Central memory CD8-positive, alpha-beta T cell (primary cell): ENCODE measurements at regions not wholly inside any gene's neighbourhood (a gene's known extent, or its start where the extent isn't known, plus 50 kb on each side); places are given as distances from the start of the nearest gene placed in this dataset.

Source experiments
- ATAC-seq: fragments of 150-1000 bp; cut with Tn5 transposase; replicated peaks from 2 replicates; pipeline ENCODE4 v1.10.0; 2022; ENCODE audit warnings: mild to moderate bottlenecking, moderate FRiP score, moderate number of reproducible peaks; ENCODE audit not compliant: poor library complexity, severe bottlenecking; ENCODE audit errors: extremely low read depth
- DNase-seq, 2 donors: peaks; one replicate each; pipeline ENCODE4 v3.0.0; 2021; ENCODE audit warnings: low spot score in 2 of 2
- H3K27ac Mint-ChIP-seq: one replicate; pipeline ENCODE4 v1.8.0; 2022; ENCODE audit warnings: low read depth, mild to moderate bottlenecking, moderate library complexity, mixed read lengths
- H3K27me3 Mint-ChIP-seq: one replicate; pipeline ENCODE4 v1.8.0; 2022; ENCODE audit warnings: mixed read lengths
- H3K36me3 Mint-ChIP-seq: one replicate; pipeline ENCODE4 v1.8.0; 2022; ENCODE audit warnings: mild to moderate bottlenecking, moderate library complexity, mixed read lengths; ENCODE audit not compliant: insufficient read depth
- H3K4me1 Mint-ChIP-seq: one replicate; pipeline ENCODE4 v1.8.0; 2022; ENCODE audit warnings: mixed read lengths
- H3K4me3 Mint-ChIP-seq: one replicate; pipeline ENCODE4 v1.8.0; 2022; ENCODE audit warnings: mild to moderate bottlenecking, moderate library complexity, mixed read lengths
- H3K9me3 Mint-ChIP-seq: one replicate; pipeline ENCODE4 v1.8.0; 2022; ENCODE audit warnings: mixed read lengths

DNA sequence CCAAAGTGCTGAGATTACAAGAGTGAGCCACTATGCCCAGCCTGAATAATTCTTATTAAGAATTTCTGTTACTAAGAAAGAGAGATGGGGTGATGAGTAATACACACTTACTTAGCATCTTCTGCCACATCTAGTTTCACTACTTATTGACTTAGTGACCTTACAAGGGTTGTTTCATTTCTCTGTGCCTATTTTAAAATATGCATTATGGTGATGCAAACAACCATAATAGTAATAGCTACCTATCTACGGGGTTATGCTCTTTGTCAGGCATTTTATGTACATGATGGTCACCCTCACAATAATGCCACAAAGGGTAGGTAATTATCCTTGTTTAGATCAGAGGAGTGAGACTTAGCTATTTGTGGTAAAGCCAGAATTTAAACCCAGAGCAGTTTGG lies 499.0 kb upstream of the SGCD start:
- Mint-ChIP-seq H3K36me3 (peaks cover 2% of the 10 kb centered on the region), H3K9me3 (peaks cover 7% of the 10 kb centered on the region), H3K27me3 (no peaks in the 10 kb centered on the region), H3K27ac (no peak overlapping the region), H3K4me3 (no peak overlapping the region), H3K4me1 (peaks cover 5% of the 10 kb centered on the region)
- no peak for ATAC-seq
- no peak for DNase-seq

GRCh38 chr5:155831491-155831890 lies 495.5 kb upstream of the SGCD start:
- no peak for ATAC-seq
- H3K9me3 Mint-ChIP-seq, result peaks cover 4% of the 10 kb centered on the region
- no peak overlapping the region for H3K27ac Mint-ChIP-seq
- DNase-seq, result no peak
- no peaks in the 10 kb centered on the region for H3K36me3 Mint-ChIP-seq
- H3K4me1 Mint-ChIP-seq, result peaks cover 25% of the 10 kb centered on the region
- no peaks in the 10 kb centered on the region for H3K27me3 Mint-ChIP-seq
- H3K4me3 Mint-ChIP-seq, result no peak overlapping the region

GRCh38 chr5:155833287-155833686 lies 493.7 kb upstream of the SGCD start:
- no peaks in the 10 kb centered on the region for H3K36me3 Mint-ChIP-seq
- H3K9me3 Mint-ChIP-seq, result no peaks in the 10 kb centered on the region

GRCh38 chr5:155834271-155834975 lies 492.5 kb upstream of the SGCD start:
- Mint-ChIP-seq H3K4me3 (peak overlapping the region; percentile 15), H3K36me3 (no peaks in the 10 kb centered on the region), H3K4me1 (peaks cover 25% of the 10 kb centered on the region), H3K27me3 (no peaks in the 10 kb centered on the region), H3K27ac (peak overlapping the region; percentile 59), H3K9me3 (no peaks in the 10 kb centered on the region)
- ATAC-seq (peak; percentile 71), DNase-seq (no peak)

More at GRCh38 chr5:155833287-155833686, 493.7 kb upstream of the SGCD start:
- H3K27me3 Mint-ChIP-seq, result no peaks in the 10 kb centered on the region
- H3K4me3 Mint-ChIP-seq, result no peak overlapping the region
- H3K4me1 Mint-ChIP-seq, result peaks cover 25% of the 10 kb centered on the region
- H3K27ac Mint-ChIP-seq, result no peak overlapping the region
- no peak for DNase-seq
- no peak for ATAC-seq

DNA sequence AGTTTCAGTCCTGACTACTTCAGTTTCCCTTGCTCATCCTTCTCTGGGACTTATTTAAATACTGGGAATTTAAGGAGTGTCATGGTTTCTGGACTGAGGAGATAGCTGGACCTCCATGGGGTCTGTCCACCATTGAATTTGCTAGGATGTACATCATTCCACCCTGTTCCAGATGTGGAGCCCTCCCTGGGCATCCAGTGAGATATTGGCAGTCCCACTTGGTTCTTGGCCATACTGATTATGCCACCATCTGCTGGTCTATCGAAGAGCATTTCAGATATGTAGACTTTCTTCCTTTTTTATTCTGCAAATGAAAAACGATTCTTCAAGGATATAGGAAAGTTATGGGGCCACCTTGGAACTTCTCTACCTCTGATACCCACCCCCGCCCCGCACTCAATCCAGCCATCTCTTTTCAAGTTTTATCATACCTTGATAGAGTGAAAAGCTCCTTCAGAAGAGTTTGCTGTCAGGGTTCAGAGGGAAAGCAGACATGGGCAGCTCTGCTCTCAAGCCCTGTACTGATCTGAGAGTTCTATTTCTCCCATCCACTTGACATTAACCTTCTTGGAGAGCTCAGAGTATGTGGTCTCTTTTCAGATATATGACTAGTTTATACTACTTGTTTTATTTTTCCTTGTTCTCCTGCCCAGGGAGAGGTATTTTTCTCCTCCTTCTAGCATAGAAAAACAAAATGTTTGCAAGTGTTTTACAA lies 490.7 kb upstream of the SGCD start:
- Mint-ChIP-seq H3K9me3 (no peaks in the 10 kb centered on the region), H3K36me3 (no peaks in the 10 kb centered on the region), H3K4me3 (peak overlapping the region; percentile 12), H3K27me3 (no peaks in the 10 kb centered on the region), H3K27ac (peak overlapping the region; percentile 59), H3K4me1 (peaks cover 22% of the 10 kb centered on the region)
- ATAC-seq (no peak), DNase-seq (no peak)

GRCh38 chr5:155838394-155838793 lies 488.6 kb upstream of the SGCD start:
- Mint-ChIP-seq H3K4me1 (peaks cover 18% of the 10 kb centered on the region), H3K4me3 (no peak overlapping the region), H3K27ac (no peak overlapping the region), H3K27me3 (no peaks in the 10 kb centered on the region), H3K36me3 (no peaks in the 10 kb centered on the region), H3K9me3 (no peaks in the 10 kb centered on the region)
- DNase-seq (no peak), ATAC-seq (no peak)

DNA sequence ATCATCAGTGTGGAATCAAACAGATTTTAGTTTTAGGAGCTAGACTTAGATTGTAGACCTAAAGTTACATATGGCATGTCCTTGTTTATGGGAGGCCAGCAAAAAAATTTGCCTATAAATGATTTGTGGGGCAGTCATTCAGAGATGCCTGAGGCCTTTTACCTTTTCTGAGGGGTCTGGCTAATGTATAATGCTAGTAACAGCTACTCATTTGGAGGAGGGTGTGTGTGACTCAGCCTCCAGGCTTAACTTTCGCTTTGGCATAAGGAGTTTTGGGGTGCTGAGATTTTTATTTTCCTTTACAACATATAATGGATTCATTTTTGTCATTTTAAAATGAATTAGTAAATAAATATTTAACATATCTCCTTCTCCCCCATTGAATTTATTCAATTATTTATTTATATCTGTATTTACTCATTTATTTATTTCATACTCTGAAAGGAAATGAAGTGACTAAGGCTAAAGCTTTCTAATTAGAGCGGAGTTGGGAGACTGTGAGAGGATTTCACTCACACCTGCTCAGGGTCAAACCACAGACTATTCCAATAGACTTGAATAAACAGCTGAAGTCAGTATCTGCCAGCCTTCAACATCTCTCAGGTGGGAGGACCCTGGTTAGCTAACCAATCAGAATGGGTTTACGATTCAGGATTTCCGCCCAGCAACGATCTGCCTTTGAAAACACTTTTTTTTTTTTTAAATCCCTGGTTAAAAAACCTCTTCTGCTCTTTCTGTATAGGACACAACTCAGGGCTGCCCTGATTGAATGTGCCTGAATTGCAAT lies 487.5 kb upstream of the SGCD start:
- no peak for DNase-seq
- peaks cover 9% of the 10 kb centered on the region for H3K4me1 Mint-ChIP-seq
- no peak overlapping the region for H3K4me3 Mint-ChIP-seq
- no peaks in the 10 kb centered on the region for H3K9me3 Mint-ChIP-seq
- H3K27ac Mint-ChIP-seq, result no peak overlapping the region
- no peak for ATAC-seq
- H3K36me3 Mint-ChIP-seq, result no peaks in the 10 kb centered on the region
- no peaks in the 10 kb centered on the region for H3K27me3 Mint-ChIP-seq

DNA sequence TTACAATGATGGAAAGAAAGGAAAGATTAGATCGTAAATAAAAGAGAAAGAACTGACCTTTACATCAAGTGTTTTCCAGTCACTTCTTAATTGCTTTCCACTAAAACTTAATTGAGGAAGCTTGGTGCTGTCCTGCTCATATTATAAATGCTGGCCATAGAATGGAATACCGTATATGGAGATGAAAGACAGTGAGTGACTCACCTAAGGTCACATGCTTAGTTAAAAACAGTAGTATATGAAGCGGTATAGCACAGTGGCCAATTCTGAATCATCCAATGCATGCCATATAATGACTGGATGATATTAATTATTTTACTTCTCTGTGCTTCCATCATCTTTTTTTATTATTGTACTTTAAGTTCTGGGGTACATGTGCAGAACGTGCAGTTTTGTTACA lies 482.4 kb upstream of the SGCD start:
- DNase-seq, result no peak
- H3K4me3 Mint-ChIP-seq, result no peak overlapping the region
- H3K27ac Mint-ChIP-seq, result no peak overlapping the region
- ATAC-seq, result no peak
- no peaks in the 10 kb centered on the region for H3K4me1 Mint-ChIP-seq
- H3K27me3 Mint-ChIP-seq, result no peaks in the 10 kb centered on the region
- H3K9me3 Mint-ChIP-seq, result no peaks in the 10 kb centered on the region
- no peaks in the 10 kb centered on the region for H3K36me3 Mint-ChIP-seq

DNA sequence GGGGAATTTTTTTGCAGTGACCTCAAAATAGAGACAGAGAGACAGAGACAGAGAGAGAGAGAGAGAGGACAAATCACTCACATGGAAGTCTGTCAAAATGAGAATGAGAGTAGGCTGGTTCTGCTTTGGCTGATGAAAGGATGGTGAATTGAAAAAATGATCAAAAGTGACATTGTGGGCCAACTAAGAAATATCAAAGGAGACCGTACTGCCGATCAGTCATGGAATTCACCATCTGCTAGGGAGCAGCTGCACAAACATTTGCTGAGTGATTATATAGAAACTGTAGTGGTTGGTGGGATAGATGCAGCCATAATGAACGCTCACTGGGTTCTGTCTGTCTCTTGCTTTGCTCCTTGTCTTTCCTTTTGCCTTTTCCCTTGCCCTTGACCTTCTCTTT lies 476.6 kb upstream of the SGCD start:
- Mint-ChIP-seq H3K4me3 (no peak overlapping the region), H3K4me1 (no peaks in the 10 kb centered on the region), H3K27ac (no peak overlapping the region), H3K9me3 (no peaks in the 10 kb centered on the region), H3K36me3 (peaks cover 1% of the 10 kb centered on the region), H3K27me3 (no peaks in the 10 kb centered on the region)
- DNase-seq, result no peak
- ATAC-seq, result no peak

DNA sequence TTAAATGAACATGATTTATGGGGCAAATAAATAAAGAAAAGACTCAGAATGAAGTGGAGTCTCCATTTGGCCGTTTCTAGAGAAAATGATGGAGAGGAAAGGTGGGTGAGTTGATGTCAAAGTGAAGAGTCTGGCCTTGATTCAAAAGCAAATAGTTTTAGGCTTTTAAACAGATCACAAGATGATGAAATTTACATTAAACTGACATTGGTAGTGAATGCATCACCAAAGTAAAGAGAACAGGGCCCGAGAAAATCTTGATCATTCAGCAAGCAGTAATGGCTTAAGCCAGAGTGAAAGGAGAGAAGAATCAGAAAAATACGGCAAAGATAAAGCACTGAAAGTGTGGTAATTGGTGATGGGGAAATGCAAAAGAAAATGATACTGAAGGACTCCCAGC lies 460.0 kb upstream of the SGCD start:
- Mint-ChIP-seq H3K4me1 (no peaks in the 10 kb centered on the region), H3K27ac (no peak overlapping the region), H3K36me3 (no peaks in the 10 kb centered on the region), H3K9me3 (no peaks in the 10 kb centered on the region), H3K4me3 (no peak overlapping the region), H3K27me3 (peaks cover 7% of the 10 kb centered on the region)
- ATAC-seq (no peak), DNase-seq (no peak)

GRCh38 chr5:155867522-155868088 lies 459.4 kb upstream of the SGCD start:
- Mint-ChIP-seq H3K36me3 (no peaks in the 10 kb centered on the region), H3K4me1 (no peaks in the 10 kb centered on the region), H3K27ac (no peak overlapping the region), H3K9me3 (no peaks in the 10 kb centered on the region), H3K27me3 (peaks cover 7% of the 10 kb centered on the region), H3K4me3 (no peak overlapping the region)
- no peak for ATAC-seq
- DNase-seq, result no peak

GRCh38 chr5:155870636-155871035 lies 456.3 kb upstream of the SGCD start:
- ATAC-seq (no peak), DNase-seq (no peak)
- no peak overlapping the region for H3K4me3 Mint-ChIP-seq
- H3K4me1 Mint-ChIP-seq, result no peaks in the 10 kb centered on the region
- H3K27me3 Mint-ChIP-seq, result peaks cover 7% of the 10 kb centered on the region
- no peaks in the 10 kb centered on the region for H3K9me3 Mint-ChIP-seq
- no peaks in the 10 kb centered on the region for H3K36me3 Mint-ChIP-seq
- no peak overlapping the region for H3K27ac Mint-ChIP-seq
